Inflammatory macrophage (primary cell): ENCODE measurements at regions not wholly inside any gene's neighbourhood (a gene's known extent, or its start where the extent isn't known, plus 50 kb on each side); places are given as distances from the start of the nearest gene placed in this dataset.

Experiments used
- DNase-seq, 2 donors: peaks; one replicate each; pipeline ENCODE4 v3.0.0-alpha.2; 2020 to 2022

GRCh38 chr5:73307645-73308355, 134.8 kb downstream of the TMEM174 start:
- no peak for DNase-seq

DNA sequence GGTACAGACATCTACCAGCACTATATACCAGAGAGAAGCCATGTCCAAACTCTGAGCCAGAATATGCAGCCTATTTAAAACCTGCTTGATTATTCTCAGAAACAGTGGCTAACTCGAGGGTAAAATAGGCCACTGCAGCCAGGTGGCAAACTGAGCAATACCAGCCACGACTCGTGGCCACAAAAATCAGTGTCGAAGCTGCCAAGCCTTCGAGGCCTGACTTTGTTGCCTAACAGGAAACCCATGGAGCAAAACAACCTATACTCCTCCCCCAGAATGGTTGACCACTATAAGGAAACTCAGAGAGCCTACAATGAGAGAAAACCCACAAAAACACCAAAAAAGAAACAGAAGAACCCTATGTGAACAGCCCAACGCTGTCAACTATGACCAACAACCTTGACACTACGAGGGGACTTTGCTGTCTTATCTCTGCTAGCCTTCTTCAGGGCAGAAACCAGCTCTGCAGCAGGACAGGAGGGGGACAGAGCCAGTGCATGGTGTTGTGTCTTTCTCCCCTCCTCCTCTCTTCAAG, 133.8 kb downstream of the TMEM174 start:
- no peak for DNase-seq

DNA sequence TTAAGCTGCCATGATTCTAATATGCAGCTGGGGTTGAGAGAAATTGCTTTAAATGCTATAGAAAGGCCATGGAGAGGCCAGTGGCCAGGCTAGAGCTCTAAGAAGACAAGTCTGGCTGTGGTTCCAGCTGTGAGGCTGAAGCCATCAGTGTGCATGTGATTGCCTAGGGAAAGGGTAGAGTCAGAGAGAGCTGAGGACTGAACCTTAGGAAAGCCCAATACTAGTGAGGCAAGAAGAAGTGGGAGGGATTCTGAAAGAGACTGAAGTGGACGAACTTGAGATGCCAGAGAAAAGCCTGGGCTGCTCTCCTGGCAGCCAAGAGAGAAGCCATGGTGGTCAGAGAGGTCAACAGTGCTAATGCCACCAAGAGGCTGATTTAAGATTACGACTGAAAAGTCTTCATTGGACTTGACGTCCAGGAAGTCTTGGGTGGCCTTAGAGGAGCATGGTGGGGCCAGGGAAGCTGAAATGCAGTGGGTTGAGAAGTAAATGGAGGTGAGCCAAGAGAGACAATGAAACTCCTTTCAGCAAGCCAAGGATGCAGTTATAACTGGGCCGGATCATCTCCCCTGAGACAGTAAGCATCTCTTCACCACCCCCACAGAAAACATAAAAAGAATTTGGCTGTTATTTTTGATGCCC, 133.2 kb downstream of the TMEM174 start:
- DNase-seq = no peak

DNA sequence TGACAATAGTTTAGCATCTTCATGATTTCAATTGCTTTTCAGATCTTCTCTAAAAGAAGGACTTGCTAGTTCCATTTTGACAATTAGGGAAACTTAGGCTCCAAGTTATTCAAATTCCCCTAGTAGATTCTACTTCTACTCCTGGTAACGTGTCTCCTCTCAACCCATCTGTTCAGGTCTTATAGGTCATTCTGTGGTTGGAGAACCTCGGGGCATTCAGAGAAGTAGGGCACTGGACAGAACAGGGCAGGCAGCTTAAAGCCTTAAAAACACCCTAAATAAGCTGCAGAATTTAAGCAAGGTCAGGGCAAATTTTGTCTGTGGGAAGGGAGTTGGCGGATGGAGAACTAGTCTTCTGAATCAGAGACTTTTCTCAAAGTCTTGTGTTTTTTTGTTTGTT, 132.4 kb downstream of the TMEM174 start:
- no peak for DNase-seq

- DNase-seq = no peak
Observed at GRCh38 chr5:73304381-73304780, 131.4 kb downstream of the TMEM174 start.

DNA sequence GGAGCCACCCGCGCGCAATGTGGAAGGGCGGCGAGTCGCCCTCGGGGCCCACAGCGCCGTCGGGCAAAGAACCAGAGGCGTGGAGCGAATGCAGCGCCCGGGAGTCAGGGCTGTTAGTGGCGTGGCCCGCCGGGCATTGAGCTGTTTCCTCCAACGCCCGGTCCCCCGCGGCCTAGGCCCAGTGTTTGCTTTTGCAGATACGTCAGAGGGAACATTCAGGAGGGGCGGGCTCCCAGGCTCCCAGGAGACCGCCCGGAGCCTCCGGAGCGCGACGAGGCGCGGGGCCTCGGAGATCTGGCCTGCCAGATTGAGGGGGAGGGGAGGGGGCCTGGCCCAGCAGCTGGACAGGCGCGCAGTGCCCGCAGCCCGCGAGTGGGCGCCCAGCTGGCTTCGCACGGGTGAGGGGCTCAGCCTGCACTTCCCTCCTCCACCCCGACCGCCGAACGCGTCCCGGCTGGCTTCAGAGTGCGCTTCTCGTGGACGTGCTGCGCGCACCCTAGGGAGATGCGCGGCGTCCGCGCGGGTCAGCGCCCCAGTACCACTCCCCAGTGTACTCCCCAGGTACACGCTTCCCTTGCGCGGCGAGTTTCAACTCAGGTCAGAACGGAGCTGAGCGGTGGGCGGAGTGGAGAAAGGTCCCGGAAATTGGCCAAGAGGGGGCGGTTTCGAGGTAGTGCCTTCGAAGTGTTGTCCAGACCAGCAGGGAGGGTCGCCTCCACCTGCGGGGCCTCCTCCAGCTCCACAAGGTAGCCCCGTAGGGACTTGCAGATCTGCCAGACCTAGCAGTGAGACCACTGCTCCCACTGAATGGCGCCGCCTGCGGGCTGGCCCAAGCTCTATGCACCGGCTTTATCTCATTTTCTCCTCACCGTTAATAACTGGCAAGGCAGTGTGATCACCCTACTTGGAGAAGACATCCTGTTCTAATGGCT, 130.4 kb downstream of the TMEM174 start:
- DNase-seq = no peak

GRCh38 chr5:73302797-73303147, 129.8 kb downstream of the TMEM174 start:
- DNase-seq = peak in 1 of 2 donors; percentile 9

- DNase-seq = no peak
Observed at GRCh38 chr5:73301208-73301901, 128.4 kb downstream of the TMEM174 start.

- DNase-seq = no peak
Observed at GRCh38 chr5:73300337-73301207, 127.6 kb downstream of the TMEM174 start.

DNA sequence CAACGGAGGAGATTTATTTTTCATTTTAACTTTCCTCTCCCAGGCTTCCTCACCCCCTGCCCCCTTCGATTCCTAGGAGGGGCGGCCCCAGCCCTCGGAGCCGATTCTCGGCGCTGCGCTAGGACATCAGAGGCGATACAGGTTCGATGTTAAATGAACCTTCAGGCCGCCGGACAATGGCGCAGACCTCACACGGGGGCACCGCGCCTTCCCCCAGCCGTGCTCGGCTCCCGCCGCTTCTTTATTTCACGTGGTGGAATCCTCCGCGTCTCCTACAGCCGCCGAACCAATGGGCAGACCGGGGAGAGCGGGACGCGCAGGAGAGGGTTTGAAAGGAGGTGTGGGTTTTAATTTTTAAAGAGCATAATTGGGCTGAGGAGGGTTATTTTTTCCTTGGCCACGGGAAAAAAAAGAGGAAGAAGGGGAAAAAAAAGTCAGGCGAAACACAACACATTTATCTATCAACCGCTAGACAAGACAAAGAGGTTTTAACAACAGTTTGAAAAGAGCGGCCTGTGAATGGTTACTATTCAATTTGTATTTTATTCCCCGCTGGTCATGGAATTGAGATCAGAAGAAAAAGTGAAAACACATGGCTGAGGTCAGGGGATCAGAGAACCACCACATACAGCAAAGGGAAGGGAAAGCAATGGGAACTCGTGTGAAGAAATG, 126.8 kb downstream of the TMEM174 start:
- no peak for DNase-seq

GRCh38 chr5:73298772-73299630, 126.0 kb downstream of the TMEM174 start:
- DNase-seq = no peak

GRCh38 chr5:73298251-73298771, 125.3 kb downstream of the TMEM174 start:
- DNase-seq = no peak

DNA sequence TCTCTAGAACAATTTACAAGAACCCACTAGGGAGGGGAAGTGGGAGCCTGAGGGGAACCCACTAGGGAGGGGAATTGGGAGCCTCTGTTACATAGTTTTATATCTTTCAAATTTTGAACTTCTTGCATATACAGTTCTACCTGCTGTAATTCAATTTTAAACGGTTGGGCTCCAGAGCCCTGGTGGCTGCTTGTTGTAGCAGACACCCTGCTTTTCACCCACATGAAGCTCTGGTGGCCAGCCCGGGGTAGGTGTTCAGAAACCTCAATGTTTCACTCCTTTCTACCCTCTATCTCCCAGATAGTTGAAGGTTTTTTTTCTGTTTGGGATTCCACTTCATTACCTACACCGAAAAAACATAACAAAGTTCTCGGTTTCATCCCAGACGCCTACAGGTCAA, 124.4 kb downstream of the TMEM174 start:
- no peak for DNase-seq

DNA sequence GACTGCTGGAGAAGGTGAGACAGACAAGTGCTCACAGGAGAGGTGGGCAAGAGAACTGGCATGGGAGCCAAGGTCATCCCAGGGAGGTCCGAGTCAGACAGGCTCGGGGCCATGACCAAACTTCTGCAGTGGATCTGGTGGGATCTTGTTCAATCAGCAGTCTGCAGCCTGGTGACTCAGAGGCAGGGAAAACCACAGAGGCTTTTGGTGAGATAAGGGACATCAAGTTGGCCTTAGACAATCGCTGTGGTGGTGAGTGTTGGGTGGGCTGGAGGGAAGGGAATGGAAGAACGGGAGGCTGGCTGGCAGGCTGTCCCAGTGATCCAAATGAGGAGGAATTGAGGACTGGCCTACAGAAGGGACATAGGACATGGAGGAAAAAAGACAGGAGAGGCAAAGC, 123.8 kb downstream of the TMEM174 start:
- no peak for DNase-seq

- DNase-seq = no peak
Observed at GRCh38 chr5:73295921-73296320, 122.9 kb downstream of the TMEM174 start.

DNA sequence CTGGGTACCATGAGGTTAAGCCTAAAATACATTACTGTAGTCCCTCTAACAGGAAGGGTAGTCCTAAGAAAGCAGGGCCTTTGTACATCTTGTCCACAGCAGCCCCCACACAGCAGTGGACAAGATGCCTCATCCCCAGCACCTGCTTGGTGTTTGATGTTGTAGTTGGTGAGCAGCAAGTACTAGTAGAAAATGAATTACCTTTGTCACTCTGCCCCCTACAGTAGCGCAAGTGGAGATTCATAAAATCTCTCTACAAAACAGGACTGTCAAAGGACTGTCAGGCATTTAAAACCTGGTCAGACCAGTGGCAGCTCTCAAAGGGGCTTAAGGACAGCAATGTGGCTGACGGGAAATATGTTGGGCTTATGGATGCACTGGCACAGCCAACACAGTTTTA, 122.5 kb downstream of the TMEM174 start:
- no peak for DNase-seq

- no peak for DNase-seq
Observed at GRCh38 chr5:73292816-73293459, 119.9 kb downstream of the TMEM174 start.

- DNase-seq = no peak
Observed at GRCh38 chr5:73291873-73292272, 118.9 kb downstream of the TMEM174 start.

DNA sequence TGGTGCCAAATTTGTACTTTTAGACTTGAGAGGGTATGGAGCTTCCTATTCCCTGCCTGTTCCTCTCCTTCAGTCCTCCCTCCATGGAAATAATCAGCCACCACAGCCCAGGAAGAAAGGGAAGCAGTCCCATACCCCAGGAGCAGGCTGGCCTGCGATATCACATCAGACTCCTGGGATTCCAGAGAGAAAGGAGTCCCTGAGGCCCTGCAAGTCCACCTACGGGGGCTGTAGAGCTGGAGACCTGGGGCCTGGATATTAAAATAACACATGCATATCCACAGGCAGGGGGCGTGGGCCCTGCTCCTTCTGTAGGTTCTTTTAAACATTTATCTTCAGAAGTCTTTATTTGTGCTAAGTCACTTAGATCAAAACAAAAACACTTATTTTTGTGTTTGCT, 117.2 kb downstream of the TMEM174 start:
- no peak for DNase-seq
